Spleen (tissue), 11 donors: ENCODE measurements at regions not wholly inside any gene's neighbourhood (a gene's known extent, or its start where the extent isn't known, plus 50 kb on each side); places are given as distances from the start of the nearest gene placed in this dataset.

Experiments used
- DNase-seq: peaks from one replicate; pipeline ENCODE4 v3.0.0-alpha.2; 2020
- H3K27ac ChIP-seq, 8 donors: fragments of 200-600 bp; sonication (generic) in 7 of 8; 1 replicate in 4 of 8; 2 replicates in 4 of 8; pipeline versions ENCODE4 v1.5.0 to v1.8.0; 2016 to 2021; ENCODE audit warnings: inconsistent platforms in 4 of 8, mild to moderate bottlenecking in 4 of 8, moderate library complexity in 1 of 8
- H3K27me3 ChIP-seq, 7 donors: fragments of 200-600 bp; sonication (generic) in 6 of 7; replicated peaks in 1 of 7; 1 replicate in 4 of 7; 2 replicates in 3 of 7; pipeline versions ENCODE4 v1.5.0 to v1.8.0; 2016 to 2021; ENCODE audit warnings: inconsistent platforms in 3 of 7, mild to moderate bottlenecking in 1 of 7
- H3K36me3 ChIP-seq, 6 donors: fragments of 200-600 bp; sonication (generic) in 5 of 6; 1 replicate in 4 of 6; 2 replicates in 2 of 6; pipeline versions ENCODE4 v1.5.0 to v1.8.0; 2016 to 2021; ENCODE audit warnings: inconsistent platforms in 2 of 6
- H3K4me1 ChIP-seq, 6 donors: fragments of 200-600 bp; sonication (generic) in 5 of 6; 1 replicate in 3 of 6; 2 replicates in 3 of 6; pipeline versions ENCODE4 v1.5.0 to v1.8.0; 2016 to 2021; ENCODE audit warnings: inconsistent platforms in 3 of 6
- H3K4me3 ChIP-seq, 8 donors: fragments of 200-600 bp; sonication (generic) in 7 of 8; 1 replicate in 4 of 8; 2 replicates in 4 of 8; pipeline versions ENCODE4 v1.5.0 to v1.8.0; 2016 to 2021; ENCODE audit warnings: inconsistent platforms in 4 of 8, mild to moderate bottlenecking in 4 of 8, moderate library complexity in 2 of 8
- H3K9me3 ChIP-seq, 8 donors: fragments of 200-600 bp; sonication (generic) in 7 of 8; 1 replicate in 4 of 8; 2 replicates in 4 of 8; pipeline versions ENCODE4 v1.5.0 to v1.8.0; 2016 to 2021; ENCODE audit warnings: inconsistent platforms in 4 of 8
- POLR2A ChIP-seq, 3 donors: fragments of 450-650 bp; IDR thresholded peaks; one replicate each; pipeline ENCODE4 v1.5.1; 2017; ENCODE audit warnings: antibody characterized with exemption in 3 of 3, mild to moderate bottlenecking in 1 of 3
- POLR2AphosphoS5 ChIP-seq, 3 donors: sonication (generic); formaldehyde crosslinking; IDR thresholded peaks; one replicate each; pipeline ENCODE4 v1.5.1; 2017; ENCODE audit warnings: antibody characterized with exemption in 3 of 3
- WGBS, 5 donors: extraction: QIAGEN DNeasy Blood & Tissue Kit in 3 of 5; methylation state at CpG; one replicate each; pipeline versions ENCODE4 v1.1.5 to v1.1.7; 2013 to 2018; 5-methylcytosine and 5-hydroxymethylcytosine counted together
- intact Hi-C: fragments of 100-400 bp; cut with DNase I; formaldehyde crosslinking; loops from one replicate; pipeline ENCODE4 v1.15.0; 2023; ENCODE audit warnings: low total_unique reads
- TF ChIP-seq, protein P1 (sequence below), 11 experiments: fragments of 200-600 bp in 7 of 11; fragments of 450-650 bp in 4 of 11; sonication (generic) in 4 of 11; IDR thresholded peaks in 8 of 11; conservative IDR thresholded peaks in 3 of 11; 1 replicate in 7 of 11; 2 replicates in 4 of 11; pipeline versions ENCODE4 v1.4.0 to v1.8.0; 2016 to 2021; ENCODE audit warnings: antibody characterized with exemption in 11 of 11, inconsistent platforms in 4 of 11, mild to moderate bottlenecking in 1 of 11
- donor health status: healthy with polysubstance abuse.
- donor health status: DM: no; HTN: no; CAD: no; lungs with moderate emphysema.
- donor health status: DM: no; HTN: no; CAD: no.
- donor health status: Bipolar disorder and iron deficiency.
- donor health status: healthy.
- donor health status: DM: no; HTN: no; CAD: no.
- donor health status: DM: yes; HTN: yes; CAD: no.

GRCh38 chr7:56605146-56605545 lies 488.9 kb upstream of the NUPR2 start:
- H3K36me3 ChIP-seq, result no peaks in the 10 kb centered on the region
- H3K9me3 ChIP-seq, result peaks cover 0 to 94% (median 55%) of the 10 kb centered on the region in 8 donors
- no peaks in the 10 kb centered on the region for H3K27me3 ChIP-seq
- no peak overlapping the region for H3K27ac ChIP-seq
- intact Hi-C loops, result no loop called here
- 59 to 72% (median 68%) methylated on average over 19 of the region's 19 CpGs for WGBS, 5 donors
- no peaks in the 10 kb centered on the region for H3K4me1 ChIP-seq
- no peak for DNase-seq
- TF ChIP-seq POLR2AphosphoS5 (IDR thresholded peaks at IDR 0.05), result no peak
- no peak for TF ChIP-seq POLR2A (IDR thresholded peaks at IDR 0.05)
- TF ChIP-seq, protein P1, sequence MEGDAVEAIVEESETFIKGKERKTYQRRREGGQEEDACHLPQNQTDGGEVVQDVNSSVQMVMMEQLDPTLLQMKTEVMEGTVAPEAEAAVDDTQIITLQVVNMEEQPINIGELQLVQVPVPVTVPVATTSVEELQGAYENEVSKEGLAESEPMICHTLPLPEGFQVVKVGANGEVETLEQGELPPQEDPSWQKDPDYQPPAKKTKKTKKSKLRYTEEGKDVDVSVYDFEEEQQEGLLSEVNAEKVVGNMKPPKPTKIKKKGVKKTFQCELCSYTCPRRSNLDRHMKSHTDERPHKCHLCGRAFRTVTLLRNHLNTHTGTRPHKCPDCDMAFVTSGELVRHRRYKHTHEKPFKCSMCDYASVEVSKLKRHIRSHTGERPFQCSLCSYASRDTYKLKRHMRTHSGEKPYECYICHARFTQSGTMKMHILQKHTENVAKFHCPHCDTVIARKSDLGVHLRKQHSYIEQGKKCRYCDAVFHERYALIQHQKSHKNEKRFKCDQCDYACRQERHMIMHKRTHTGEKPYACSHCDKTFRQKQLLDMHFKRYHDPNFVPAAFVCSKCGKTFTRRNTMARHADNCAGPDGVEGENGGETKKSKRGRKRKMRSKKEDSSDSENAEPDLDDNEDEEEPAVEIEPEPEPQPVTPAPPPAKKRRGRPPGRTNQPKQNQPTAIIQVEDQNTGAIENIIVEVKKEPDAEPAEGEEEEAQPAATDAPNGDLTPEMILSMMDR (IDR thresholded peaks at IDR 0.05 in 8 of 11, conservative IDR thresholded peaks at IDR 0.05 in 3 of 11), result no peak
- no peak overlapping the region for H3K4me3 ChIP-seq

GRCh38 chr7:56578612-56579011 lies 462.4 kb upstream of the NUPR2 start:
- WGBS, 5 donors, result 31 to 40% (median 34%) methylated on average over 2 of the region's 2 CpGs
- no peaks in the 10 kb centered on the region for H3K27me3 ChIP-seq
- TF ChIP-seq, protein P1 (IDR thresholded peaks at IDR 0.05 in 8 of 11, conservative IDR thresholded peaks at IDR 0.05 in 3 of 11), result no peak
- TF ChIP-seq POLR2A (IDR thresholded peaks at IDR 0.05) (no peak), POLR2AphosphoS5 (IDR thresholded peaks at IDR 0.05) (no peak)
- no peaks in the 10 kb centered on the region for H3K4me1 ChIP-seq
- no peak for DNase-seq
- H3K4me3 ChIP-seq, result no peak overlapping the region
- intact Hi-C loops, result no loop called here
- H3K27ac ChIP-seq, result no peak overlapping the region
- H3K36me3 ChIP-seq, result no peaks in the 10 kb centered on the region
- peaks cover 0 to 89% (median 70%) of the 10 kb centered on the region in 8 donors for H3K9me3 ChIP-seq

DNA sequence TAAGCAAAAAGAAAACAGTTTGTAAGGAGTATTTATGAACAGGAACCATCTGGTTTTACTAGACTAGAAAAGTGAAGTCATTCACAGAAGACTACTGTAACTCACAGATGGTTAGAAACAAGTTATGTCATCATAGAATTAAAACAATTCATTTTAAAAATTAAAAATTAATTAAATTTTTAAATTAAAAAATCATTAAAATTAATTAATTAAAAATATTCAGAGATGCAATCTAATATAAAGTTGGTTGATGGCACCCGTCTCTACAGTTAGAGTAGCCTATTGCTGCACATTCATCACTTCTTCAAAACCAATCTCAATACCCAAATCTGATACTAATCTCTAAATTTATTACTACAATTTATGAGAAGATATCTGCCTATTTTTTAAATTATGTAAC lies 454.8 kb upstream of the NUPR2 start:
- intact Hi-C loops, result no loop called here
- H3K27me3 ChIP-seq, result no peaks in the 10 kb centered on the region
- H3K36me3 ChIP-seq, result no peaks in the 10 kb centered on the region
- TF ChIP-seq, protein P1 (IDR thresholded peaks at IDR 0.05 in 8 of 11, conservative IDR thresholded peaks at IDR 0.05 in 3 of 11), result no peak
- TF ChIP-seq POLR2AphosphoS5 (IDR thresholded peaks at IDR 0.05) (no peak), POLR2A (IDR thresholded peaks at IDR 0.05) (no peak)
- WGBS, 5 donors, result 62 to 96% (median 77%) methylated on average over 1 of the region's 1 CpG
- H3K9me3 ChIP-seq, result peaks cover 0 to 94% (median 85%) of the 10 kb centered on the region in 8 donors
- H3K4me3 ChIP-seq, result no peak overlapping the region
- H3K4me1 ChIP-seq, result no peaks in the 10 kb centered on the region
- DNase-seq, result no peak
- H3K27ac ChIP-seq, result no peak overlapping the region

- H3K4me3 ChIP-seq, result no peak overlapping the region
These were observed 422.6 kb upstream of the NUPR2 start for GRCh38 chr7:56538541-56539429.

More at GRCh38 chr7:56538541-56539429, 422.6 kb upstream of the NUPR2 start:
- intact Hi-C loops, result no loop called here
- no peak overlapping the region for H3K27ac ChIP-seq
- no peaks in the 10 kb centered on the region for H3K4me1 ChIP-seq
- no peak for DNase-seq
- 42 to 62% (median 46%) methylated on average over 17 to 37 of the region's 37 CpGs for WGBS, 5 donors
- no peaks in the 10 kb centered on the region for H3K36me3 ChIP-seq
- TF ChIP-seq POLR2AphosphoS5 (IDR thresholded peaks at IDR 0.05) (no peak), POLR2A (IDR thresholded peaks at IDR 0.05) (no peak)
- TF ChIP-seq, protein P1 (IDR thresholded peaks at IDR 0.05 in 8 of 11, conservative IDR thresholded peaks at IDR 0.05 in 3 of 11), result no peak
- H3K9me3 ChIP-seq, result peaks cover 0 to 100% (median 94%) of the 10 kb centered on the region in 8 donors
- H3K27me3 ChIP-seq, result no peaks in the 10 kb centered on the region
